ENCODE measurements at regions not wholly inside any gene's neighbourhood (a gene's known extent, or its start where the extent isn't known, plus 50 kb on each side); places are given as distances from the start of the nearest gene placed in this dataset.

GRCh38 chr5:174159327-174160114 is 114.0 kb downstream of the NSG2 start:
- peak in 1 of 3 donors; percentile 3 for DNase-seq

GRCh38 chr5:174165406-174165805 is 119.9 kb downstream of the NSG2 start:
- no peak for DNase-seq

DNA sequence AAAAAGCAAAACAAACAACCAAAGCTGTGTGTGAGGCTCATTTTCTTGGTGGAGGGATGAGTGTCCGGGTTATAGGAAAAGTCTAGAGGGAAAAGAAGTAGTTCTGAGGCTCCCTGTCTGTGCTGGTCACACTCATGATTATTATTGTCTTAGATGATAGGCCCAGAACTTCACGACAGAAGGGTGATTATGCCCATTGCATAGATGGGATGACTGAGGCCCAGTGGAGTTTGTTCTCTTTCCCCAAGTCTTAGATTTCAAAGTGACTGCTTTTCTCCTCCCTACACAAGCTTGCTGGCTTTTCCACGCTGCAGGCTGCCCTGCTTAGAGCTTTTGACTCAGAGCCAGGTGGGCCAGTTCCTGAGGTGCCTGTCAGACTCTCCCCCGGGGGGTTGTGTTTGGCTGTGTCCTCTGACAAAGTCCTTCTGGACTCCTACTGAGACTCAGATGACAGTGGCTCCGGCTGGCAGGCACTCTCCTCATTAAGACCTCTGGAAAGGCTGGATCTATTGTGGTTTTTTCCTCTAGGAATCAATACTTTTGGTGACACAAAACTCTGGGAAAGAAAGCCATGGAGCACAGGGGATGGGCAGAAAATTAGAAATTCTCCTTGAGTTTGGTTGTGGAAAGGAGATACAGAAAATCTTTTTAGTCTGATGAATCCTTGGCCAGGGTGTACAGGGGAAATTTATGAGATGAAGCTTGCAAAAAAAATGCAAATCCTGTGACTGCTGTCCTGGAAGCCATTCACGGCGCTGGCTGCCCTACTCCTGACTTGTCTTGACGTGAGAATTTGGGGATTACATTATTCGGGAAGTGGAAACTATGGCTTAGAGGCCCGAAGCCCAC is 120.9 kb downstream of the NSG2 start:
- no peak for DNase-seq

DNA sequence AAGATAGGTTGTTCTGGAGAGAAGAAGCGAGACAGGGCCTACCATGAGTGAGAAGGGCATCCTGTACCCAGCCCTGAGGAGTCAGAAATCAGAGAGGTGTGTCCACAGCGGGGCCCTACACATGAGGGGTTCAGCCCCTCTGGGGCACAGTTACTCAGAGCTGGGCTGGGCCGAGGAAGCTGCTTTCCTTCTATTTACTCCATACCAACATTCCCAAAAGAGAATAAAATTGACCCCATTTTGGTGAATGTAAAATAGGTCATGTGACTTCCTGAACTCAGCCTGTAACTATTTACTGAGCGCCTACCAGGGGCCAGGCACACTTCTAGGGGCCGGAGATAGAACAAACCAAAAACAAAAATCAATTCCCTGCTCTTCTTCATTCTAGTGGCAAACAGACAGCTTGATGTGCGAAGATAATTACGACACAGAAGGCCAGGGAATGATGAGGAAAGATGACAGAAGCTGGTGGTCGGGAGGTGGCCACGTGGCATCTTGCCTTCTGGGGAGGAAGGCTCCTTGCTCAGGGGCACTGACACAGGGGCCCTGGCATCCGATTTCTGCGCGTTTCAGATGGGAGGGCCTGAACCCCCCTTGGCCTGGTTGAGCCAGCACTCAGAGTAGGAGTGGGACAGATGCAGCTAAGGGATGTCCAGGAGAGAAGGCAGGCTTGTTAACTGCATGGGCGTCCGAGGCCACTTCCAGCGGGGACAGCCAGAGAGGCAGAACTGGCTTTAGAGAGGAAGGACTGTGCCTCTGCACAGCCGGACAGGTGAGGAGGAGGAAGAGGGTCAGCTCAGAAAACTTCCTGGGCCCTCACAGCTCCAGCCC is 121.8 kb downstream of the NSG2 start:
- no peak for DNase-seq

DNA sequence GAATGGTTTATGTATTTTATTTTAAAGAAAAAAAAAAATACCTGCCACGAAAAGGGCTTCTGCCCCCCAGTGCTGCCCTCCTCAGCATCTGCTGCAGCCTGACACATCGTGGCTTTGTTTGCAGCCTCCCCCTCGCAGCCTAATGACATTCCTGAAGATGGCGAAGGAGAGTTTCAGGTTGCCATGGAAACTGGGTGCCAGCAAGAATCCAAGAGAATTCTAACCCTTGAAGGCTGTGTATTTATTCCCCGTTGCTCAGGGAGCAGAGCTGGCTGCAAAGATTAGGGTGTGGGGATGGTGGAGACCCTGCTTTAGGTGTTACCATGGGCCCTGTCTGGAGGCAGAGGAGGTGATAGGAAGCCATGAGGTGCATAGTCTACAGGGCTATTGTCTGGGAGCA is 126.6 kb downstream of the NSG2 start:
- DNase-seq = no peak

DNA sequence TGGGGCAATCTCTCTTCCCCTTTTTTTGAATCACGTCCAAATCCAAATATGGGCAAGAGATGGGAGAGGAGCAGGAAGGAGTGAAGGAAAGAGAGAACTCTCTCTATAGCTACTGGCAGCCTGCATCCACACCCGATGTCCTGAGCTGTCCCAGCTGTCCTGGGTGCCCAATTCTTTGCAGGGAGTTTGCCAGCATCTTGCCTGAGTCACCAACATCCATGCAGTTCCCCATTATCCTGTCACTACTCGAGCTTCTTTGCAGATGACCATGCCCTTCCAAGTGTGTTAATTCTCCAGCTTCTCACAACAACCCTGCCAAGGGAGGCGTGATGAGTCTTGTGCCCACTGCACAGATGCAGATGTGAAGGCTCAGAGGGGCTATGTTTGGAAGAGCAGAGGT is 127.1 kb downstream of the NSG2 start:
- no peak for DNase-seq

DNA sequence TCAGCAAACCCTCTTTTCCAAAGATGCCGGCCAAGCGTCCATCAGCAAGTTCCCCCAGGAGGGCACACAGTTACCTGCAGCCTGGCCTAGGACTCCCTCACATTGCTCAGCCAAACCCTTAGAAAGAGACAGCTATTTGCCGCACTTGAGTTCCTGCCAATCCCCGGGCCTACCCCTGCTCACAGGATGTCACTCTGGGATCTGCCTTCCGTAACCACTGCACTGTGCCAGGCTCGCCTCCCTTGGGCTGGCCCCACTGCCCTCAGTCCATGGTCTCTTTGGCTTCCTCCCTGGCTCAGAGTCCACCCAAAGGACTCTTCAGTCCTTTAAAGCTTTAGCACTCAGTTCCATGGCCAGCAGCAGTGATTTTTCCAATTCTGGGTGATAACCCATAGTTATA is 128.3 kb downstream of the NSG2 start:
- DNase-seq = no peak

DNA sequence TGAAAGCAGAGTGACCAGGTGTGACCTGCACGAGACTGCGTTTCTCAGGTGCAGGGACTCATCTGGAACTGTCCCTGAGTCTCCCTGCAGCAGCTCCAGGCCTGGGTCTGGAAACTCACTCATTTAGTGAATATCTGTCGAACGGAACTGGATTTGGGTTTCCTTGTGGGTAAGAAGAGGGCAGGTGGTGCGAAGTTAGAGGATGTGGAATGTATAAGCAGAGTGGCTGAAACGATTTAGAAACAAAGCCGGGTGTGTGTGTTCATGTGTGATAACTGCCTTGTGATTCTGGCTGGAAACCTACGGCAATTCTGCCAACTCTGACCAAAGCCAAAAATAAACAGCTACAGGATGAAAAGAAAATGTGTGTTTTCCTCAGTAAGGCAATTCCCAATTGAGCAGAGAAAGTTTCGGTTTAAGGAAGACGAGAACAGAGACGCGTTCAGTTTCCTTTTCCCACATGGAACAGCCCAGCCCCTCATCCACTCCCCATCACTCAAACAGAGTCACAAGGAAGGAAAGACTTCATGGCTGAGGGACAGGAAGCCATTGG is 130.3 kb downstream of the NSG2 start:
- DNase-seq = peak in 1 of 3 donors; percentile 12

DNA sequence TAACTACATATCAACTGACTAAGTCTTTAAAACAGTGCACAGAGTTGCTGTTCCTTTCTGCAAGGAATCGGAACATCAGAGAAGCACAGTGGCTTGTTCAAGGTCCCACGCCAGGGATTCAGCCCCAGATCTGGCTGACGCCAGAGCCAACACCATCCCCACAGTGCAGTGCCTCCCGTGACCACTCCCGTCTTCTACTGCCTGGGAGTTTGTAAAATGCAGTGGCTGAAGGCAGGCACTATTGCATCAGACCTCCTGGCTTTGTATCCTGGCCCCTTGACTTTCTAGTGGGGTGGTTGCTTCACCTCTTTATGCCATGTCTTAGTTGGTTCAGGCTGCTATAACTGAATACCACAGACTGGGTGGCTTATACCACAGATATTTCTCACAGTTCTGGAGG is 131.0 kb downstream of the NSG2 start:
- no peak for DNase-seq

GRCh38 chr5:174177531-174177930 is 132.0 kb downstream of the NSG2 start:
- no peak for DNase-seq

DNA sequence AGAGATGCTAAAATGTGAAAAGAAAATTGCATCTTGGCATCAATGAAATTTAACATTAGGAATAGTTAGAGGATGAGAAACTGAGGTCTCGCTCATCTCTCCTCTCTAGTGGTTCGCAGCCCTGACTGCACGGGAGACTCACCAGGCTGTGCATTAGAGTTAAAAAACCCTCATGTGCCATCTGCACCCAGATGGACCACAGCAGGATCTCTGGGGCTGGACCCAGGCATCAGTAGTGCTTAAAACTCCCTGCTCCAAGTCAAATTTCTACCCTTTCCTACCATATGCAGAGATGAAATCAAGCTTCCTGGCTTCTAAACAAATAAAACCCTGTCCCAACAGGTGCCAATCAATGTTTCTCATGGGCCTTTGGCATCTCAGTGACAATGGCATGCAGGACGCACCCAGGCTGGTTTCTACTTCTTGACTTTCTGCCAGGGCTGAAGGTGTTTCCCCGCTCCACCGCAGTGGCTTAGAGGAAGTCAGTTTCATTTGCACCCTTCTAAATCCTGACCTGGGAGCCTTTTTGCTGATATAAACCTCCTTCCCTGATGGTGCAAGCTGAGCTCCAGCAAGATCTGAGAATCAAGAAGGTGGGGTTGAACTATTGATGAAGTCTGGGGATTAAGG is 132.6 kb downstream of the NSG2 start:
- DNase-seq = no peak

DNA sequence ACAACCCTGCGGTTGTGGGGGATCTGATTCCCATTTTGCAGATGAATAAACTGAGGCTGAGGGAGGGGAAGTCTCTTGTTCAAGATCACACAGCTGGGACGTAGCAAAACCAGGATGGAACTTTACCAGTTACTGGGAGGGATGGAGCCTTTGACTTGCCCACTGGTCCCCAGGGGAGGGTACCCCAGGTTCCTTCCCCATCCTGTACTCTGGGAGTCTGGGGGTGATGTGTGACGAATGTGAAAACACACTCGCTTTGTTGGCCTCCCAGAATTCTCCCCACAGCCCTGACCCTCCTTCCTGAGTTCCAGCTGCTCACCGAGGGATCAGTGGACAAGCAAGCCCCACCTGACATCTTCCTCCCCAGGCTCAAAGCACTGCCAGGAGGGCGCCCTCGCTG is 135.1 kb downstream of the NSG2 start:
- no peak for DNase-seq

GRCh38 chr5:174182111-174182510 is 136.6 kb downstream of the NSG2 start:
- no peak for DNase-seq

DNA sequence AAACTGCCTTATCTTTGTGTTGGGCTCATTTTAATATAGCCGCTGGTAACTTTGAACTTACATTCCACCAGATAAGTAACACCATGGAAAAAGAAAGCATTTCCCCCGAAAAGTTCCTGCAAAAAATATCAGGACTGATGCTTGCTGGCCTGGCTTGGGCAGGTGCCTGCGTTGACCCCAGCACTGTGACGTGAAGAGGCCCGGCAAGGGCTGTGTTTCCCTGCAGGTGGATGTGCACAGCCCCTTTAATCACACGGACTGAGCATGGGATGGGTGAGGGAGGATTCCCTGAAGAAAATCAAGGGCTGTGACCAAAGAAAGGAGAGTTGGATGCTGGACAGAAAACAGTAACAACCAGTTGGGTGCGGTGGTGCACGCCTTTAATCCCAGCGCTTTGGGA is 138.2 kb downstream of the NSG2 start:
- DNase-seq = no peak

DNA sequence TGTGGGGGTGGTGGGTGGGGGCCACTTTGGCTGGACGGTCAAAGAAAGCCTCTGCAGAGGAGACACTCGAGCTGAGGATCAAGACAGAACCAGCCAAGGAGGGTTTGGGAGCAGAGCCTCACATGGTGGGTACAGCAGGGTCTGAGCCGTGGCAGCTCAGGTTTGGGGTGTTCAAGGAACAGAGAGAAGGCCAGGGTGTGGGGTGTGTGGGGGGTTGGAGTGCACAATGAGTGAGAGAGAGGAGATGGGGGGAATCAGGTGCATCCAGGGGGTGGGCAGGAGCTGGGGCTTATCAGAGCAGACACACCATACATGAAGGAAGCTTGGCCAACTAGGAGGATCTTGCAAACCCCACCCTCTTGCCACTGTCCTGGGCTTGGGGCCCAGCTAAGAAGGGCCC is 140.0 kb downstream of the NSG2 start:
- DNase-seq = no peak

DNA sequence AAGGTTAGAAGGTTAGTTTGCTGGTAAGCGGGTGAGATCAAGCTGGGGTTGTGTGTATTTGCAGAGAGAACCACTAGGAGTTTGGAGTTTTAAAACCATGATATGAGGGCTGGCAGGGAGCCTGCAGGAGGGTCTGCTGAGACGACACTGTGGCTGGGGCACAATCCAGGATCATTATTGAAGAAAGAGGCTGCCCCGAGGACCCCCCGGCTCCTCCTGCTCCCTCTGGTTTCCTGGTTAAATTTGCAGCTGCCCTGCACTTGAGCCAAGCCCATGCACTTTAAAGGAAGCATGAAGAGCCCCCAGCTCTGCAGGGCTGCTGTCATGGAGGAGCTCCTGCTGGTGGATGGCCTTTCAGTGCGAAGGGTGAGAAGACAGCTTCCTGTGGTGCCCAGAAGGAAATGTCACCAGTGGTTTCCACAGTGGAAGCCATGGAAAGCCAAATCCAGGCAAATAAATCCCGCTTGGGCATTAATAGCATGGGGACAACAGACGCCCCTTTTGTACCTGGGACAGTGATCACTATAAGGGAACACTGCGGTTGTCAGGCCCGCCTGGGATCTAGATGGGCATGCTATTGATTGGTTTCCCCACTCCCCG is 140.7 kb downstream of the NSG2 start:
- DNase-seq = no peak

GRCh38 chr5:174187001-174187400 is 141.5 kb downstream of the NSG2 start:
- DNase-seq = no peak

GRCh38 chr5:174187481-174187880 is 142.0 kb downstream of the NSG2 start:
- no peak for DNase-seq

- no peak for DNase-seq
These were observed 142.8 kb downstream of the NSG2 start for GRCh38 chr5:174188295-174188694.

DNA sequence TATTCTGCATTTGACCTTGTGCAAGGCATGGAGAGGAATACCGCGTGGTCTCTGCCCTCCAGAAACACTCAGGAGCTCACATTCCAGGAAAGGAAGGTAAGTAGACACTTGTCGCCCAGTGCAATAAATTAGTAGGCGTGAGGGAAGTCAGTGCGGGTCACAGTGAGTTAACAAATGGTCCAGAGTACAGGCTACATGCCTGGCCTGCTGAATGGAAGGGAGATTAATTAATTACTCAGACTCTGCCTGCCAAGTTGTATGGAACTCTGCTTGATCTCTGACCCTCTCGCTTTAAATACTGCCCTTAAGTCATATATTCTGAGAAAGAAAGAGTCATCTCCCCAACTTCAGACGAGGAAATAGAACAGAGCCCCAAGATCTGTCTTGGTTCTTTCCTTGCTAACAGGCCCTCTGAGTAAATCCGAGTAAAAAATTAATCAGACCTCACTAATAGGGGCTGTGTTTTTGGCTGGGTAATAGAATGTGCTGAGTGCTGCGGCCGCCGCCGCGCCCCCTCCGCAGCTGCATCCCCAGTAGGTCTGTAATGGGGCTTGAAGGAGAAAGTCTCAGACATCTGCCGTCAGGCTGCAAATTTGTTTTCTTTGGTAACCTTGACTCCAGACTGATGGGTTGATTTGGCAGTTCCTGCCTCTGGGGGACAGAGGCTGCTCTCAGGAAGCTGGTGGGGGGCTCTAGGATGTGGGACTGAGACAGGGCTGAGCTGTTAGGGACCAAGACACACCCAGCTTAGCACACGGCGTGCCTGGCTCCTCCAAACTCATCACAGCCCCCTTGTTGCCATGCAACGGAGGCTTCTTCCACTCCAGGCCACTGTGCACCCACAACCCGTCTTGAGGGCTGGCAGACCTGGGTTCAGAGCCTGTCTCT is 144.4 kb downstream of the NSG2 start:
- DNase-seq = no peak

GRCh38 chr5:174191076-174191475 is 145.6 kb downstream of the NSG2 start:
- no peak for DNase-seq

Data from suppressor macrophage treated with lipopolysaccharide for 1 hour (primary cell).